Suprapubic skin (tissue), 3 donors: ENCODE measurements at regions not wholly inside any gene's neighbourhood (a gene's known extent, or its start where the extent isn't known, plus 50 kb on each side); places are given as distances from the start of the nearest gene placed in this dataset.

ENCODE experiments used
- EP300 ChIP-seq: sonication (generic); formaldehyde crosslinking; IDR thresholded peaks from one replicate; pipeline ENCODE4 v1.6.1; 2017; ENCODE audit warnings: antibody characterized with exemption
- POLR2A ChIP-seq, 2 donors: fragments of 450-650 bp; IDR thresholded peaks; one replicate each; pipeline ENCODE4 v1.6.1; 2017; ENCODE audit warnings: antibody characterized with exemption in 2 of 2, mild to moderate bottlenecking in 2 of 2, moderate library complexity in 2 of 2
- TF ChIP-seq, protein P1 (sequence below), 2 donors: fragments of 200-600 bp in 1 of 2; fragments of 450-650 bp in 1 of 2; sonication (generic) in 1 of 2; IDR thresholded peaks; one replicate each; pipeline ENCODE4 v1.5.1; 2016 to 2019; ENCODE audit warnings: antibody characterized with exemption in 2 of 2, mild to moderate bottlenecking in 1 of 2, moderate library complexity in 1 of 2

DNA sequence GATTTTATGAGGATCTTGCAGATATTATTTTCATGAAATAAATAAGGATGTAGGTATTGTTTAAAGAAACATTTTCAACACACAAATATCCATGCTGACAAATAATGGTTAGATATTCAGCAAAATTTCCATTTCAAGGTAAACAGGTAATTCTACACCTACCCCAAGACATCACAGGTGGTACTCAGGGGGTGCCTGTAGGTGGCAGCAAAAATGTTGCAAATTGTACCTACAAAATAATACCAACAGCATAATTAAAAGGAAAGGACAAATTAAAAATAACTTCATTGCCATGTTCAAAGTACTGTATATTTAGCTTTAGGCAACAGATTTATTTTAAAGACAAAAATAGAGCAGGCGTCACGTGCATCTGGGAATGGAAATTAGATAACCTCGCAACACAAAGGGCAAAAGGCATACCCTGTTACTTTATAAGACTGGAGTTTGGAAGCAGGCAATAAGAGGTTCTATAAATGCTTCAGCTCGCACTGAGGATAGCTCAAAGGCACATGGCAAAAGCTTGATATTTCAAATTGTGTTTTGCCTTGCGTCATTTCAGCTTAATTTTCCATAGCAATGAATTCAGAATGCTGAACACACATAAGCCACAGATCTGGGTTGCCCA is 630.5 kb downstream of the TDRD15 start:
- TF ChIP-seq, protein P1, sequence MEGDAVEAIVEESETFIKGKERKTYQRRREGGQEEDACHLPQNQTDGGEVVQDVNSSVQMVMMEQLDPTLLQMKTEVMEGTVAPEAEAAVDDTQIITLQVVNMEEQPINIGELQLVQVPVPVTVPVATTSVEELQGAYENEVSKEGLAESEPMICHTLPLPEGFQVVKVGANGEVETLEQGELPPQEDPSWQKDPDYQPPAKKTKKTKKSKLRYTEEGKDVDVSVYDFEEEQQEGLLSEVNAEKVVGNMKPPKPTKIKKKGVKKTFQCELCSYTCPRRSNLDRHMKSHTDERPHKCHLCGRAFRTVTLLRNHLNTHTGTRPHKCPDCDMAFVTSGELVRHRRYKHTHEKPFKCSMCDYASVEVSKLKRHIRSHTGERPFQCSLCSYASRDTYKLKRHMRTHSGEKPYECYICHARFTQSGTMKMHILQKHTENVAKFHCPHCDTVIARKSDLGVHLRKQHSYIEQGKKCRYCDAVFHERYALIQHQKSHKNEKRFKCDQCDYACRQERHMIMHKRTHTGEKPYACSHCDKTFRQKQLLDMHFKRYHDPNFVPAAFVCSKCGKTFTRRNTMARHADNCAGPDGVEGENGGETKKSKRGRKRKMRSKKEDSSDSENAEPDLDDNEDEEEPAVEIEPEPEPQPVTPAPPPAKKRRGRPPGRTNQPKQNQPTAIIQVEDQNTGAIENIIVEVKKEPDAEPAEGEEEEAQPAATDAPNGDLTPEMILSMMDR (IDR thresholded peaks at IDR 0.05): no peak
- TF ChIP-seq EP300: no peak
- TF ChIP-seq POLR2A (IDR thresholded peaks at IDR 0.05): no peak
